T-cell (primary cell): ENCODE measurements at regions not wholly inside any gene's neighbourhood (a gene's known extent, or its start where the extent isn't known, plus 50 kb on each side); places are given as distances from the start of the nearest gene placed in this dataset.

ENCODE experiments used
- ATAC-seq, 4 experiments: fragments of 200-7000 bp in 3 of 4; fragments of 150-1000 bp in 1 of 4; cut with Tn5 transposase; replicated peaks in 1 of 4; 1 replicate in 3 of 4; 2 replicates in 1 of 4; pipeline ENCODE4 v1.10.0; 2021; ENCODE audit warnings: moderate library complexity in 3 of 4, mild to moderate bottlenecking in 2 of 4, moderate number of reproducible peaks in 1 of 4
- CTCF ChIA-PET, 2 donors: fragments of 300-600 bp; sonication (Branson Sonifier 250); formaldehyde crosslinking; loops; one replicate each; lab custom pipeline; 2022; ENCODE audit warnings: antibody characterized with exemption in 2 of 2; lab: Charles Lee
- POLR2A ChIA-PET, 2 donors: fragments of 300-600 bp; sonication (Branson Sonifier 250); formaldehyde crosslinking; loops; one replicate each; lab custom pipeline; 2022; ENCODE audit warnings: antibody characterized with exemption in 2 of 2; lab: Charles Lee
- DNase-seq, 35 experiments: peaks; one replicate each; pipeline versions ENCODE4 v3.0.0 to v3.0.0-alpha.2; 2013 to 2023
- H3K27ac ChIP-seq: one replicate; pipeline ENCODE4 v1.5.1; 2013; ENCODE audit warnings: low read length
- H3K27me3 ChIP-seq, 2 experiments: replicated peaks in 1 of 2; 1 replicate in 1 of 2; 2 replicates in 1 of 2; pipeline versions ENCODE4 v1.6.1 to v1.7.0; 2013; ENCODE audit warnings: low read length in 1 of 2, mixed read lengths in 1 of 2; ENCODE audit not compliant: control insufficient read depth in 2 of 2, insufficient read depth in 2 of 2; ENCODE audit errors: extremely low read depth in 1 of 2
- H3K36me3 ChIP-seq, 2 donors: 1 replicate in 1 of 2; 2 replicates in 1 of 2; pipeline versions ENCODE4 v1.6.1 to v1.7.0; 2013; ENCODE audit warnings: low read length in 1 of 2; ENCODE audit not compliant: control insufficient read depth in 2 of 2, insufficient read depth in 1 of 2; ENCODE audit errors: extremely low read depth in 1 of 2
- H3K4me1 ChIP-seq, 2 experiments: 1 replicate in 1 of 2; 2 replicates in 1 of 2; pipeline versions ENCODE4 v1.6.1 to v1.7.0; 2013; ENCODE audit warnings: low read length in 2 of 2, mixed read lengths in 1 of 2; ENCODE audit not compliant: insufficient read depth in 2 of 2, control insufficient read depth in 1 of 2; ENCODE audit errors: extremely low read depth in 1 of 2
- H3K4me3 ChIP-seq, 2 donors: 1 replicate in 1 of 2; 2 replicates in 1 of 2; pipeline versions ENCODE4 v1.5.1 to v1.7.0; 2013; ENCODE audit warnings: mild to moderate bottlenecking in 2 of 2, low read length in 1 of 2, moderate library complexity in 1 of 2; ENCODE audit not compliant: control insufficient read depth in 1 of 2; ENCODE audit errors: extremely low read depth in 1 of 2
- H3K9me3 ChIP-seq: 2 replicates; pipeline ENCODE4 v1.7.0; 2013
- H3K27ac Mint-ChIP-seq, 2 donors: one replicate each; pipeline ENCODE4 v1.8.0; 2020 to 2021; ENCODE audit warnings: mild to moderate bottlenecking in 2 of 2, mixed read lengths in 2 of 2
- H3K27me3 Mint-ChIP-seq, 2 donors: one replicate each; pipeline ENCODE4 v1.8.0; 2021 to 2022; ENCODE audit warnings: mixed read lengths in 2 of 2
- H3K36me3 Mint-ChIP-seq: one replicate; pipeline ENCODE4 v1.8.0; 2021; ENCODE audit warnings: mixed read lengths
- H3K4me1 Mint-ChIP-seq, 3 donors: one replicate each; pipeline ENCODE4 v1.8.0; 2020 to 2022; ENCODE audit warnings: mixed read lengths in 3 of 3, mild to moderate bottlenecking in 1 of 3
- H3K4me3 Mint-ChIP-seq, 3 donors: one replicate each; pipeline ENCODE4 v1.8.0; 2020 to 2022; ENCODE audit warnings: mild to moderate bottlenecking in 3 of 3, mixed read lengths in 3 of 3, moderate library complexity in 3 of 3
- H3K9me3 Mint-ChIP-seq, 3 donors: one replicate each; pipeline ENCODE4 v1.8.0; 2020 to 2022; ENCODE audit warnings: mixed read lengths in 3 of 3
- WGBS: methylation state at CpG from one replicate; pipeline ENCODE4 v1.1.5; 2013; ENCODE audit warnings: missing lambda C conversion rate; ENCODE audit not compliant: insufficient coverage; 5-methylcytosine and 5-hydroxymethylcytosine counted together

GRCh38 chr18:24793742-24794141, 333.3 kb downstream of the HRH4 start:
- DNase-seq = no peak
- Histone ChIP-seq H3K27me3 (no peaks in the 10 kb centered on the region), H3K9me3 (no peaks in the 10 kb centered on the region), H3K4me1 (no peaks in the 10 kb centered on the region), H3K27ac (no peak overlapping the region), H3K4me3 (no peak overlapping the region), H3K36me3 (no peaks in the 10 kb centered on the region)
- Mint-ChIP-seq H3K9me3 (peaks cover 0 to 2% (median 2%) of the 10 kb centered on the region in 3 donors), H3K4me3 (no peak overlapping the region), H3K27me3 (peaks cover 12% of the 10 kb centered on the region in 2 donors), H3K4me1 (no peaks in the 10 kb centered on the region), H3K36me3 (no peaks in the 10 kb centered on the region), H3K27ac (no peak overlapping the region)
- ChIA-PET POLR2A (no interaction called here), CTCF (no interaction called here)
- no peak for ATAC-seq
- WGBS = 80% methylated on average over 2 of the region's 4 CpGs

- no CpG with 5 or more reads among the region's 2 CpGs for WGBS
- peaks cover 12 to 19% of the 10 kb centered on the region in 2 donors for H3K27me3 Mint-ChIP-seq
Measured at GRCh38 chr18:24795129-24795528, 334.7 kb downstream of the HRH4 start.

GRCh38 chr18:24797981-24798380, 337.5 kb downstream of the HRH4 start:
- H3K27me3 ChIP-seq = no peaks in the 10 kb centered on the region
- H3K27ac ChIP-seq = no peak overlapping the region
- Mint-ChIP-seq H3K4me3 (no peak overlapping the region), H3K9me3 (no peaks in the 10 kb centered on the region), H3K27ac (no peak overlapping the region), H3K4me1 (no peaks in the 10 kb centered on the region), H3K36me3 (no peaks in the 10 kb centered on the region), H3K27me3 (peaks cover 4 to 16% of the 10 kb centered on the region in 2 donors)
- no peaks in the 10 kb centered on the region for H3K36me3 ChIP-seq
- ChIA-PET POLR2A (no interaction called here), CTCF (no interaction called here)
- no peak for ATAC-seq
- WGBS = no CpG with 5 or more reads among the region's 3 CpGs
- H3K4me3 ChIP-seq = no peak overlapping the region
- no peak for DNase-seq
- no peaks in the 10 kb centered on the region for H3K9me3 ChIP-seq
- no peaks in the 10 kb centered on the region for H3K4me1 ChIP-seq

More at GRCh38 chr18:24795129-24795528, 334.7 kb downstream of the HRH4 start:
- Mint-ChIP-seq H3K9me3 (peaks cover 0 to under 1% (median 0%) of the 10 kb centered on the region in 3 donors), H3K4me3 (no peak overlapping the region), H3K36me3 (no peaks in the 10 kb centered on the region), H3K4me1 (no peaks in the 10 kb centered on the region), H3K27ac (no peak overlapping the region)
- ChIA-PET CTCF (interaction anchor here in 1 of 2 donors (0.6 kb wide), 1 partner anchor 441 kb away, joined by 4 read pairs; no protein-coding TSS in a partner anchor), POLR2A (no interaction called here)
- Histone ChIP-seq H3K27ac (no peak overlapping the region), H3K9me3 (no peaks in the 10 kb centered on the region), H3K27me3 (no peaks in the 10 kb centered on the region), H3K4me3 (no peak overlapping the region), H3K36me3 (no peaks in the 10 kb centered on the region), H3K4me1 (no peaks in the 10 kb centered on the region)
- DNase-seq = no peak
- no peak for ATAC-seq

GRCh38 chr18:24799176-24799575, 338.7 kb downstream of the HRH4 start:
- Histone ChIP-seq H3K36me3 (no peaks in the 10 kb centered on the region), H3K4me1 (no peaks in the 10 kb centered on the region), H3K4me3 (no peak overlapping the region), H3K9me3 (no peaks in the 10 kb centered on the region), H3K27ac (no peak overlapping the region), H3K27me3 (no peaks in the 10 kb centered on the region)
- CTCF ChIA-PET = no interaction called here
- POLR2A ChIA-PET = no interaction called here
- Mint-ChIP-seq H3K4me1 (no peaks in the 10 kb centered on the region), H3K27me3 (peaks cover 0 to 16% of the 10 kb centered on the region in 2 donors), H3K36me3 (no peaks in the 10 kb centered on the region), H3K9me3 (no peaks in the 10 kb centered on the region), H3K27ac (no peak overlapping the region), H3K4me3 (no peak overlapping the region)
- WGBS = 80% methylated on average over 1 of the region's 1 CpG
- ATAC-seq (no peak), DNase-seq (no peak)

- Histone ChIP-seq H3K4me1 (no peaks in the 10 kb centered on the region), H3K4me3 (no peak overlapping the region), H3K36me3 (no peaks in the 10 kb centered on the region), H3K27me3 (no peaks in the 10 kb centered on the region), H3K9me3 (no peaks in the 10 kb centered on the region), H3K27ac (no peak overlapping the region)
- ChIA-PET CTCF (no interaction called here), POLR2A (no interaction called here)
- Mint-ChIP-seq H3K4me3 (no peak overlapping the region), H3K27me3 (peaks cover 0 to 16% of the 10 kb centered on the region in 2 donors), H3K4me1 (no peaks in the 10 kb centered on the region), H3K27ac (no peak overlapping the region), H3K36me3 (no peaks in the 10 kb centered on the region), H3K9me3 (no peaks in the 10 kb centered on the region)
- WGBS = no CpG with 5 or more reads among the region's 4 CpGs
- ATAC-seq (no peak), DNase-seq (no peak)
Measured at GRCh38 chr18:24799720-24800119, 339.3 kb downstream of the HRH4 start.

GRCh38 chr18:24801001-24801400, 340.6 kb downstream of the HRH4 start:
- Histone ChIP-seq H3K4me3 (no peak overlapping the region), H3K4me1 (no peaks in the 10 kb centered on the region), H3K36me3 (no peaks in the 10 kb centered on the region), H3K27ac (no peak overlapping the region), H3K27me3 (no peaks in the 10 kb centered on the region), H3K9me3 (no peaks in the 10 kb centered on the region)
- H3K4me1 Mint-ChIP-seq = no peaks in the 10 kb centered on the region
- ChIA-PET CTCF (no interaction called here), POLR2A (no interaction called here)
- ATAC-seq (no peak), DNase-seq (no peak)
- WGBS = no CpG with 5 or more reads among the region's 1 CpG
- H3K27me3 Mint-ChIP-seq = peaks cover 0 to 16% of the 10 kb centered on the region in 2 donors
- no peak overlapping the region for H3K27ac Mint-ChIP-seq
- no peaks in the 10 kb centered on the region for H3K36me3 Mint-ChIP-seq
- no peak overlapping the region for H3K4me3 Mint-ChIP-seq
- no peaks in the 10 kb centered on the region for H3K9me3 Mint-ChIP-seq

- Histone ChIP-seq H3K9me3 (no peaks in the 10 kb centered on the region), H3K27me3 (no peaks in the 10 kb centered on the region), H3K27ac (no peak overlapping the region), H3K4me1 (no peaks in the 10 kb centered on the region), H3K4me3 (no peak overlapping the region), H3K36me3 (no peaks in the 10 kb centered on the region)
- Mint-ChIP-seq H3K36me3 (no peaks in the 10 kb centered on the region), H3K9me3 (peaks cover 0 to 5% (median 0%) of the 10 kb centered on the region in 3 donors), H3K4me1 (no peaks in the 10 kb centered on the region), H3K4me3 (no peak overlapping the region), H3K27ac (no peak overlapping the region), H3K27me3 (peaks cover 0 to 16% of the 10 kb centered on the region in 2 donors)
- ChIA-PET CTCF (no interaction called here), POLR2A (no interaction called here)
- DNase-seq (no peak), ATAC-seq (no peak)
Measured at GRCh38 chr18:24802456-24802855, 342.0 kb downstream of the HRH4 start.
